Myocyte (in vitro differentiated cells): ENCODE measurements at regions not wholly inside any gene's neighbourhood (a gene's known extent, or its start where the extent isn't known, plus 50 kb on each side); places are given as distances from the start of the nearest gene placed in this dataset.

Experiments
- DNase-seq: peaks from one replicate; pipeline ENCODE4 v3.0.0-alpha.2; 2012; ENCODE audit warnings: low read depth

DNA sequence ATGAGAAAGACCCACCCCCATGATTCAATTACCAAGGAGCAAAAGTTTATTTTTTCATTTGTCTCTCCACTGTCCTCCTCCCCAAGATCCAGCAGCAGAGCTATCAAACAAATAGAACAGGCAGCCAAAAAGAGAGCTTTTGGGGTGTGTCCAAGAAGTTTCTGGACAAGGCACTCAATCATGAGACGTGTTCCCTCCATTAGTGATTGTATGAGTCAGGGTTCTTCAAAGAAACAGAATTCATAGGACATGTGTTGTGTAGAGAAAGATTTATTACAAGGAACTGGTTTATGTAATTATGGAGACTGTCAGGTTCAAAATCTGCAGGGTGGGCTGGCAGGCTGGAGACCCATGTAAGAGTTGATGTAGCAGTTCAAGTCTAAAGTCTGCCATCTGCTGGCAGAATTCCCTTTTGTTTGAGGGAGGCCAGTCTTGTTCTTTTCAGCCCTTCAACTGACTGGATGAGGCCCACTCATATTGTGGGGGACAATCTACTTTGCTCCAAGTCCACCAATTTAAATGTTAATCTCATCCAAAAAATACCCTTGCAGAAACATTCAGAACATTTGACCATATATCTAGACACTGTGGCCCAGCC, 248.1 kb upstream of the OPRM1 start:
- no peak for DNase-seq

DNA sequence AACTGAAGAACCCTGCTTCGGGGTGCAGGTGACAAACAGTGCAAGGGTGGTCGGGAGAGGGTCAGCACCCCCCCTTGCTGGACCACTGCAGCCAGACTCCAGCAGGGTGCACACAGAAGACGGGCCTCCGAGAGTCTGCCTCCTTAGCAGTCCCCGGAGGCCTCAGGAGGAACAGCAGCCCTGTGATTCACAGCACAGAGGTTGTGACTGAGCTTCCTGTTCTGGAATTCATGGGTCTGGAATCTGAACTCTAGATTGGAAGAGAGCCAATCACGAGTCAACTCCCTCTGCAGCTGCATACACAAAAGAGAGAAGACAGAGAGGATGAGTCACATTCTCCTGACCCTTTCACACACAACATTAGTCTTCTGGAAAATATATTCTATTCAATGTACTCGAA, 249.0 kb upstream of the OPRM1 start:
- peak; percentile 27 for DNase-seq

DNA sequence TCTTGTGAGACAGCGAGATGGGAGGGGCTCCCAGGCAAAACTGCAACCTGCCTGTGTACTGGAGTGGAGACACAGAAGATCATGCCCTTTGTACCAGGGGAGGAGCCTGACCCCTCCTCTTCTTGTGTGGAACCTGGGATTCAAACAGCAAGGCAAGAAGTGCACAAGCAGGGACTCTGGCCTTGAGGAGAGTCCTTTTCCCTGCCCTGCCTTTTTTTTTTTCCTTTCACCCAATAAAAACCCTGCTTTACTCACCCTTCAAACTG, 251.8 kb upstream of the OPRM1 start:
- DNase-seq: no peak

DNA sequence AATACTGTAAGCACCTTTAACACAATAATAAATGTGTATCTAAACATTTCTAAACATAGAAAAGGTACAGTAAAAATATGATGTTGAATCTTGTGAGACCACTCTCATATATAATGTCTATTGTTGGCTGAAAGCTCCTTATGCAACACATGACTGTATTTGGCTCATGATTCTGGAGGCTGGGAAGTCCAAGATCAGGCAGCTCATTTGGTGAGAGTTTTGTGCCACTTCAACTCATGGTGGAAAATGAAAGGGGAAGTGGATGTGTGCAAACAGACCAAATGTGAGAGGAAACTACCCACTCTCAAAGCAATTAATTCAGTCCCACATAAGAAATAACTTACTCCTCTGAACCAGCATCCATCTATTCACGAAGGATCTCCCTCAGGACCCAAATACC, 257.7 kb upstream of the OPRM1 start:
- DNase-seq: no peak

DNA sequence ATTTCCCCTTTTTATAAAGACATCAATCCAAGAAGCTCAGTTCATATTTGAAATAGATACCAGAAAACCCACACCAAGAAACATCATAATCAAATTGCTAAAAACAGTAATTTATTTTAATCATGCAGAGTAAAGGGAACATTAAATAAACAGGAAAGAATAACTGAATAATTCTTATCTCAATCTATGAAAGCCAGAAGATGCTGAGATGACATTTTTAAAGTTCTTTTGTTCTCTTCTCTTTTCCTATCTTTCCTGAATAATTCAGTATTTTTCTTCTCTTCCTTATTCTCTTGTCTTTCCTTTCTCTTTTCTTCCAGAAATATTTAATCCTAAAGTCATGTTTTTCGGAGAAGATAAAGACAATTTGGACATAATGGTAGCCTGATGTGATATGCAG, 259.0 kb upstream of the OPRM1 start:
- no peak for DNase-seq

DNA sequence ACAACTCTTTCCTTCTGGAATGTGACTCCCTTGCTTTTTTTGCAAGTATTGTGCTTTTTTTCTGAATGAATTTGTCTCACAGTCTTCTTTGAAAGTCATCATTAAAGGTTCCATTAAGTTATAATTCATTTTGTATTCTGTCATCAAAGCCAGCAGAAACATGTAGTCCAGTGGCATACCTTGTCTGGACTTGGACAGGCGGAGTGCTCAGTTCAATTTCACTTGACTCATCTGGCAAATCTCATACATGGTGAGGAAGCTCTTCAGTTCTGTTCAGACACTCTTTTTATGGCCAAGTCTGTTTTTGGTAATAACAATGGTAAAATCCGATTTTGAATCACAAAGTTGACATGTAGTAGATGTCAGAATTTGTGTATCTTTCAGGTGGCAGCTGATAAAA, 260.8 kb upstream of the OPRM1 start:
- no peak for DNase-seq

DNA sequence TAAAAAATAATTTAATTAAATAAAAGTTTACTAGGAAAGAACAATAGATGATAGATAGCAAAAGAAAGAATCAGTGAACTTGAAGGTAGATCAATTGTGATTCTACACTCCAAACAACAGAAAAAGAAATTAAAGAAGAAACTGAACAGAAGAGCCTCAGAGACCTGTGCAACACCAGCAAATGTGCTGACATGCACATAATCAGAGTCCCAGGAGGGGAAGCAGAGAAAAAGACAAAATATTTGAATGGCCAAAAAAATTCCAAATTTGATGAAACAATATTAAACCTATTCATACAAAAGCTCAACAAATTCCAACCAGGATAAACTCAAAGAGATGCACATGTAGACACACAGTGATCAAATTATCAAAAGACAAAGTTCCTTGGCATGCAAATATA, 267.5 kb upstream of the OPRM1 start:
- DNase-seq: no peak

DNA sequence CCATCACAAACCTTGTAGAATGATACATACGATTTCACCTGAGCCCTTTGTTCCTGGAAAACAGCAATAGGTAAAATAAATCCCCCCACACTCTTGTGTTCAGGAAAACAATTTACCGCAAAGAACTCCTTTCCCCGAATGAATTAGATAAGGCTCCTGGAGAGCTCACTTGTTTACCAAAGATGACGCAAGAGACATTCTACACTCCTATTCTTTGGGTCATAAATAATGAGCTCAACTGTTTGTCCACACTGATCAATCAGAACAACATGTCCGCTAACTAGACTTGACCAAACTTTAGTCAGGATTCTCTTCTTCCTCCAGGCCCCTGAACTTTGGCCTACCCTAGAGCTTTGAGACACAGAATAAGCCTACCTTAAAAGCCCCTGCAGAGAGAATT, 271.9 kb upstream of the OPRM1 start:
- DNase-seq: no peak

DNA sequence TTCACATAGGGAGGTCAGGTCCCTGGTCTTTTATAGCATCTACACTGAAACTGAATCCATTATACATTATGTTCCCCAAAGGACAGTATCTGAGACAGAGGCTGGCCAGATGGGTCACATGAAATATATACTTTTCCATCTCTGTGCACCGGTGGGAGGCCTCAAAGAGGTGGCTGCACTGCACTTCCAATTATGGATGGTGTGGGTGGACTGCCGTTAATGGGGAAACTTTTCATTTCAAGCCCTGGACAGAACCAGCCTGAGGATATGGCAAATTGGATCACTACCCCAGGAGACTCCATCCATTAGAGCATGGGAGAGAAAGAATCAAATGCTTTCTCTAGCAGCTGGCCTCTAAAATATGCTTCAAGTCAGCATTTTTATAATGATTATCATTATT, 280.5 kb upstream of the OPRM1 start:
- no peak for DNase-seq

DNA sequence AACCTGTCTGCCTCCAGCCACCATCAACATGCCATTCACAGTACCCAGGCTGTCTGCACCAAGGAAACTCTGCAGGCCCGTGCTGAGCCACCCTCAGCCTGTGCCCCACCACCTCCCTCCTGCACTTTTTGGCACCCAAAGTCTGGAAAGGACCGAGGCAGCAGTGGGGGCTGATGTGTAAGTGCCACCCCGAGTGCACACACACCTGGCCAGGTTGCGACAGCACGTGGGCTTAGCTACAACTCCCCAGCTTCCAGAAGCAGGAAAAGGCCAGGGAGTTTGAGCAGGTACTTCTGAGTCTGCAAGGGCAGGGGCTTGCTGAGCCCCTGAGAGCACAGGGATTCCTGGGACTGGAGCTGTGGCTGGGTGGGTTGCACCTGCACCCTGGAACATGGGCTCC, 303.3 kb upstream of the OPRM1 start:
- no peak for DNase-seq

DNA sequence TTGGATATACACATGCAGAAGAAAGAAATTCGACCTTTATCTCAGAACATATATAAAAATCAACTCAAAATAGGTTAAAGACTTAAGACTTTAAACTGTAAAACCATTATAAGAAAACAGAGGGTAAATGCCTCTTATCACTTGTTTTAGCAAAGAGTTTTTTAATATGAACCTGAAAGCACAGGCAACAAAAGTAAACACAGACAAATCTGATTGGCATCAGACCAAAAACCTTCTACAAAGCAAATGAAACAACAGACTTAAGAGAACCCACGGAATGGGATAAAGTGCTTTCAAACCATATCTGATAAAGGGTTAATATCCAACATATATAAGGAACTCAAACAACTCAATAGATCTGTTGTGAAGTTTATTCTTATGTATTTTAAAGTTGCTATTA, 309.9 kb upstream of the OPRM1 start:
- no peak for DNase-seq

DNA sequence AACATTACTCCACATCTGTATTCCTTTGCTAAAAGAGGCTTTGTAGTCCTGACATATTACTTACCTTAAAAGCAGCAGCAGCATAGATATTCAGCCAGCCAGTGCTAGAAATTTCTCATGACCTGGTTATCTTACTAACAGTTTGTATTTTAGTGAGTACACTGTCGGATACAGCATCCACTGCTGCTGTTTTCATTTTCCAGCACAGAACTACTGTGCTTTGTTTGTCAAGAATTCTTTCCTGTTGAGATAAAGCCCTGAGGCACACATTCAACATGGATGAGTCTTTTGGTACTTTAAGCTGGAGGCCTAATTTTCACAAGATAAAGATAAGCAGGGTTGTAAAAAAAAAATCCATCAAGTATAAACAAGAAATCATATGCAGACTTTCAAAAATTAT, 311.2 kb upstream of the OPRM1 start:
- no peak for DNase-seq

DNA sequence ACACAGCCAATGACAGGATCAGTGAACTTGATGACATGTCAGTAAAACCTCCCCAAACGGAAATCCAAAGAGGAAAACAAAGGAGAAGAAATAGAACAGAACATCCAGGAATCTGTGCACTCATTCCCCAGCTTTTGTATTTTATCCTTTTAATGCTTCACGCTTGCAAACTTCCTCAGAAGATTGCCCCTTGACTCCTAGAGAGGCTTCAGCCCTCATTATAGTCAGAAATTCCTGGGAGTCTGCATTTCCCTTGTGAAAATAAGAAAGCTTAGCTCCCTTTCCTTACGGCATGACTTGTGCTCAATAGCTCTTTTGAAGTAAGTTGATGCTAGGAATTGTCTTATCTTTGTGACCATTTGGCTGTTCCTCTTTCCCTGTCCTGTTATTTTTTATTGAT, 313.6 kb upstream of the OPRM1 start:
- no peak for DNase-seq

DNA sequence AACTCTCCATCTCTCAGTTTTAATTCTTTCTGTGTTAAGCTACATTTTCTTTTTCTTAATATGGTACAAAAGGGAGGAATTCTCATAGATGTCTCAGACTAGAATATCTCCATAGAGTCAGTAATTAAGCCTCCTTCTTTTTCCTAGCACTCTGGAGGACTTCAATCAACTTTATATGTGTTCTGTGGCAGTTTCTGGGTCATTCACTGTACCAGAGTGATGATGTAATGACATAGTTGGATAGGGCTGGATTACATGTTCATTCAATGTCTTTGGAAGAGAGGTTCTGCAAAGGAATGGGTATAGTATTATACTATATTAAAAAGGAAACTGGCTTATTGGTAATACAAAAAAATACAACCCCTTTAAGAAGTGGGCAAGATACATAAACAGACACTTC, 318.3 kb upstream of the OPRM1 start:
- DNase-seq: no peak

DNA sequence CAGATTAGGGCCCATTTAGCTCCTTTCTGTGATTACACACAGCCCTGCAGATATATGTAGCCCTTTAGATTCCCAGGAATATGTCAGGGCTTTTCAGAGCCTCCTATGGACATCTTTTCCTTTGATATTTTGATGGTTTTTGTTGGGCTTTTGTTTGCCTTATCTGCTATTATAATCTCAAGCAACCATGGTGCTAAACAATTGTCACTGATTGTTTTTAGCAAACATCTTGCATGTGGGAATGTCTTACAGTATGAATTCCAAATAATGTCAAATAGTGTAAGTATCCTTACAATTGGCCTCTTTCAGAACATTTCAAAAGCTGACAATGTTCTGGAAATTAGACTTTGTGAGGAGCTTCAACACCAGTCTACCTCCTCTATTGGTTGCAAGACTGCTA, 333.6 kb upstream of the OPRM1 start:
- DNase-seq: no peak

DNA sequence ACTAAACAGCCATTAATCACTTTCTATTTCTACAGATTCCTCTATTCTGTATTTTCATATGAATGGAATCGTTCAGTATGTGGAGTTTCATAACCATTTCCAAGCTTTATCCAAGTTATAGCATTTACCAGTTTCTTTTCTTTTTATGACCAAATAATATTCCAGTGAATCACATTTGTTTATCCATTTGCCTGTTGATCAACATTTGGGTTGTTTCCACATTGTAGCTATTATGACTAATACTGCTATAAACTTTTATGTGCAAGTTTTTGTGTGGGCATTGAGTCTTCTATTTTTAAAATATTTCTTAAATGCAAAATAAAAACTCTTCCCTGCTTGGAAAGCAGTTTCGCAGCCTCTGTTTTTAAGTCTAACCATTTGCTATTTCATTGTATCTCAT, 336.4 kb upstream of the OPRM1 start:
- DNase-seq: no peak

DNA sequence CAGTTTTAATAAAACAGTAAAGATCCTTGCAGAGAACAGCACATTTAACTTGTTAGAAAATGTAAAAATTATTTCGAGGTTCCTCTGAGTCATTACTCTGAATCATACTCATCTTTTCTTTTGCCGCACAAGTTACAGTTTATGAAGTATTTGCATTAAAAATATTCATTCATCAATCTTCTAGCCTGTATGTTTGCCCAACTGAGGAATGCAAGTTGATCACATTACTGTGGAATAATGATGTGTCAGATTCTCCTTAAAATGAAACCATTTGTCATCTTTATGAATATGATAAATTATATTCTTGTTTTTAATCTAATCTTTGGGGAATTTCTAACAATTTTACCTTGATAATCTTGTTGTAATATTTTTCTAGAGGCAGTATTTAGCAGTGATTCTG, 340.4 kb upstream of the OPRM1 start:
- DNase-seq: no peak

DNA sequence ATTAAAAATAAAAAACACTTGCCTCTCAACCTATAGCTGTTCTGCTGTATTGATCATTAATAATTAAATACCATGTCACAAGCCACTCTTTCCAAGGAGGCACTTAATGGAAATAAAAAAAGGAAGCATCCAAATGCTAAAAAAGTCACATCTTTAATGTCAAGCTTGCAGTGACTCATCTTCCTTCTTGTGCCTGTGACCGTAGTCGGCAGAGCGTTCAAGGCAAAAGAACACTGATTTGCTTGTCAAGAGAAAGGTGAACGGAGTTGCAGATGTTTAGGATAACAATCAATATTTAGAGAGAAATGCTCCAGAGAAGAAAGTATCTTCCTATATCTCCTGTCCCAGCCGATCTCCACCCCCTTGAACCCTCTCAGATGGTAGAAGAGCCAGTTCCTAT, 341.0 kb upstream of the OPRM1 start:
- no peak for DNase-seq

DNA sequence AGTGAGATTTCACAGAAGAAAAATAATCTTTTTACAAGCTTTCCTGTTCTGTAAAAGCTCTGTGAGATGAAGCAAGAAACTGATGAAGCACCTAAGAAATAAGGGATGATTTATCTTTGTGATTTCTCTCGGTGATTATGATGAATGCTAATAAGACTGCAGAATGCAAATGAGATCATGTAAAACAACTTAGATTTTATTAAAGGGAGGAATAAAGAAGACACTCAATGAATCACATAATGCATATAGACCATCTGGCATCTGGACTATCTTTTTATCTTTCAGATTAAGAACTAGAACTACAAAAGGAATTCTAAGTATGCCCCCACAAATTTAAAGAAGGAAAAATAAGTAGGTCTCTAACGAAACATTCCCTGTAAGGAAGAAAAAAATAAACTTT, 361.5 kb upstream of the OPRM1 start:
- no peak for DNase-seq

DNA sequence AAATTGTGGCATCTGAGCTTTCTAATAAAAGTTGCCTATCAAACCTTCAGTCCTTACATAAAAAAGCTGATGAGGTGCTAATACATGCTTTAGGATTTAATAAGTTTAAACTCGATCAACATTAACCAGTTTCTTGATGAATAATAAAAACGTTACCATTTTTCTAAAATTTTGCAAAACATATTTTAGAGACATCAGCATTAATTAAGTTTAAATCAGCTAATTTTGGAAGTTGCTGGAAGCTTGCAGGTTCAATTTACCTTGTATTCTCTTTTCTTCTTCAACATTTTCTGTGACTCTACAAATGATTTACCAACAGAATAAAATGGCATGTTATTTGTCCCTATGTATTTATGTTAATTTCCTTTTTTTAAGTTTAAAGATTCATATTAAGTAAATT, 365.3 kb upstream of the OPRM1 start:
- DNase-seq: no peak

DNA sequence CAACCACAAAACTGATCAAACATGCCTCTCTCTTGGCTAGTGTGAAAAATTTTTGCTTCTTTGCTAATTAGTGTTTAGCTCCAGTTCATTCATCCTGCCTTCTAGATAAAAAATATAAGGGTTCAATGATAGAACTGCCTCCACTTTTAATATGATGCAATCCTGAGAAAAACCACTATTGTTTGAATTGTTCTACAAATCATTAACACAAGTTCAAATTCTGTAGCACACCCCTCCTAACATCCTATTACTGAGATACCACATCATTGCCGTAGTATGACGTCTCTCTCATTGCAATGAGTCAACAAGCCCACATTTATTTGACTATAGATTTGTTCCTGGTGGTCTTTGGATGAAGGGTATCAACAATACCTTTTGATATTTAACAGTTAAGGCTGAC, 365.8 kb upstream of the OPRM1 start:
- DNase-seq: no peak

DNA sequence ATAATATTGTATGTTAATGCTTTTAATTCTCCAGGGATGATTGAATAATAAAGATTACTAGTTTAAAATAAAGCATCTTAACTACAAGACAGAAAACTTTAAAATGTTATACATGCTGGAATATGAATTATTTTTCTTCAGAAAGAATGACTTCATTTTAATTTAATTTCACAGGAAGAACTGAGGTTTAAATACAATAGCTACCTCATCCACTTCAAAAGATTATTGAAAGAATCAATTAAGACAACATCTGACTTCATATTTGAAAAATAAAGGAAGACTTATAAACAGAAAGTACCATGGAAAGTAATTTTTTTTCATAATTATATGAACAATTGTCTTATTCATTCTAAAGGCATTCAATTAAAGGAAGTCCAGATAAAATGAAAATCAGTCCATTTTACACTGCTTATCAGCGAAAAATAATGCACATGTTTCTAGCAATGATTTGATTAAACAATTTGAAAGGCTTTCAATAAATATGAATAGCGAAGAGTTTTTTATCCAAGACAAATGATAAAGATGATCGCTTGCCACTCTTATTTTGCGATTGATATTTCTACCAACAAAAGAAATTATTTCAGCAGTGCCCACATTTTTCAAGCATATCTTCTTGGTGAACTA, 368.5 kb upstream of the OPRM1 start:
- DNase-seq: no peak

DNA sequence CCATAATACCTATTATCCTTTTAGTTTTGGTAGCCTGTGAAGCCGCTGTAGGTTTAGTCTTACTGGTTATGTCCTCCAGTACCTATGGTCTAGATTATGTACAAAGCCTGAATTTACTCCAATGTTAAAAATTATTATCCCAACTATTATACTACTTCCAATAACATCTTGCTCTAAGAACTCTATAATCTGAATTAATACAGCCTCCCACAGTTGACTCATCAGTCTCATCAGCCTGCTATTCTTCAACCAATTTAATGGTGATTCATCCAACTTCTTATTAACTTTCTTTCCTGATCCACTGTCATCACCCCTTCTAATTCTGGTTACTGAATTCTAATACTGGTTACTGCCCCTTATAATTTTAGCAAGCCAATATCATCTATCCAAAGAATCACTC, 370.3 kb upstream of the OPRM1 start:
- DNase-seq: no peak

DNA sequence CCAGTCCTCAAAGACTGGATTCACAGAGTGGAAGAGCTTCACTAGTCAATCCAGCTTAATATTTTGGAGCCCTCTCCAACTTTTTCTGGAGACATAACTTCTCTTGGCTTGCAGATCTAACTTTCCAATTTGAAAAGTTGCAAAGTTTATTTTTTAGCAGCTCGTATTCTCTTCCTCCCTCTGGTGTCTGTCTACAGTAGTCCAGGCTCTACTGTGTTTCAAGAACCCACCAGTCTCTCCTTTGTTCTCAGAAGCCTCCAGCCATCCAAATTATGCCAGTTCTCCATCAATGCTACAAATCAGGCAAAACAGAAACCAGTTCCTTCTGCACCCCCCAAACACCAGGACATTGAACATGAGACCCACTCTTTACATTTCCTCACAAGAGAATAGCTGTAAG, 376.1 kb upstream of the OPRM1 start:
- no peak for DNase-seq
